OCI-LY3 (cell line): ENCODE measurements at regions not wholly inside any gene's neighbourhood (a gene's known extent, or its start where the extent isn't known, plus 50 kb on each side); places are given as distances from the start of the nearest gene placed in this dataset.

Experiments
- CTCF ChIP-seq: fragments of 200-600, 300-600 bp; sonication (generic); IDR thresholded peaks from 2 replicates; pipeline ENCODE4 v1.5.1; 2014; ENCODE audit warnings: antibody characterized with exemption, low read length, low read depth
- EZH2phosphoT487 ChIP-seq: fragments of 200-600 bp; shearing (Covaris generic); IDR thresholded peaks from 2 replicates; pipeline ENCODE4 v1.6.1; 2018; ENCODE audit warnings: antibody characterized with exemption, mixed run types, low read depth

GRCh38 chr2:104678181-104678580 lies 175.7 kb upstream of the POU3F3 start:
- TF ChIP-seq CTCF (no peak), EZH2phosphoT487 (no peak)
